ENCODE measurements at regions not wholly inside any gene's neighbourhood (a gene's known extent, or its start where the extent isn't known, plus 50 kb on each side); places are given as distances from the start of the nearest gene placed in this dataset.

GRCh38 chr2:14358339-14358738 lies 274.2 kb upstream of the LRATD1 start (continued):
- TF ChIP-seq ZBTB11 (CRISPR knock-in tag; IDR thresholded peaks at IDR 0.05) = no peak
- no peak for TF ChIP-seq ATF7 (IDR thresholded peaks at IDR 0.05)
- no peak for TF ChIP-seq ZC3H4 (CRISPR knock-in tag; IDR thresholded peaks at IDR 0.05; ENCODE audit: borderline replicate concordance)

GRCh38 chr2:14358774-14359173 lies 273.7 kb upstream of the LRATD1 start:
- intact Hi-C loops (cut with micrococcal nuclease) (no loop called here), in situ Hi-C loops (cut with MboI) (no loop called here)
- H3K4me3 ChIP-seq = no peak overlapping the region
- no peaks in the 10 kb centered on the region for H3K9me1 ChIP-seq (ENCODE audit: control insufficient read depth, insufficient read depth, low read length)
- H3K27me3 ChIP-seq (ENCODE audit: control insufficient read depth in 2 of 2, insufficient read depth in 2 of 2, low read length in 2 of 2) = no peaks in the 10 kb centered on the region
- no peak for FAIRE-seq
- ChIA-PET CTCF (ENCODE audit: low intra/inter-chr PET ratio) (no interaction called here), POLR2A (interaction anchor here (0.6 kb wide), 1 partner anchor 400 kb away, joined by 4 read pairs; no protein-coding TSS in a partner anchor)
- no peak for TF ChIP-seq TEAD4 (IDR thresholded peaks at IDR 0.05; ENCODE audit: low read length)
- no peak for TF ChIP-seq TEAD4 (CRISPR knock-in tag; IDR thresholded peaks at IDR 0.05; ENCODE audit: borderline replicate concordance)
- TF ChIP-seq NFRKB (IDR thresholded peaks at IDR 0.05; ENCODE audit: low read depth) = no peak
- H3K9ac ChIP-seq (ENCODE audit: insufficient read depth in 1 of 2, low read depth in 2 of 2, low read length in 2 of 2) = no peak overlapping the region
- H4K20me1 ChIP-seq (replicated peaks; ENCODE audit: control insufficient read depth, insufficient read depth, low read length) = no peaks in the 10 kb centered on the region
- no peaks in the 10 kb centered on the region for H3K4me1 ChIP-seq (replicated peaks in 1 of 2; ENCODE audit: control insufficient read depth in 2 of 2, insufficient read depth in 2 of 2, low read length in 2 of 2)
- H3K9me3 ChIP-seq (replicated peaks; ENCODE audit: control insufficient read depth, insufficient read depth, low read depth, low read length) = no peaks in the 10 kb centered on the region
- WGBS (ENCODE audit: insufficient coverage, low coverage, missing lambda C conversion rate) = 0% methylated on average over 6 of the region's 6 CpGs
- ATAC-seq = no peak
- H3K27ac ChIP-seq (ENCODE audit: extremely low read depth, low read depth, low read length) = no peak overlapping the region
- no peaks in the 10 kb centered on the region for H3K79me2 ChIP-seq (ENCODE audit: control insufficient read depth, insufficient read depth, low read length)
- H2AFZ ChIP-seq (ENCODE audit: low read depth, low read length) = no peak overlapping the region
- H3K4me2 ChIP-seq (ENCODE audit: insufficient read depth, low read length) = no peak overlapping the region
- no peaks in the 10 kb centered on the region for H3K36me3 ChIP-seq (ENCODE audit: control insufficient read depth, insufficient read depth, low read length)
- no TSS peak for BruUV-seq (replicated peaks)
- DNase-seq (ENCODE audit: extremely low read depth in 1 of 4, low spot score in 3 of 4) = no peak
